A673 (cell line): ENCODE measurements at regions not wholly inside any gene's neighbourhood (a gene's known extent, or its start where the extent isn't known, plus 50 kb on each side); places are given as distances from the start of the nearest gene placed in this dataset.

Source experiments
- BruUV-seq: library from RNA; stranded (reverse); fragments of 400-500 nt; replicated peaks from 2 replicates; lab custom pipeline; 2021; lab: Mats Ljungman, UMichigan
- CTCF ChIA-PET: fragments of 300-600 bp; sonication (Branson Sonifier 250); formaldehyde crosslinking; loops from one replicate; lab custom pipeline; 2022; ENCODE audit warnings: antibody characterized with exemption; lab: Charles Lee
- POLR2A ChIA-PET: fragments of 300-600 bp; sonication (Branson Sonifier 250); formaldehyde crosslinking; loops from one replicate; lab custom pipeline; 2022; ENCODE audit warnings: antibody characterized with exemption; ENCODE audit not compliant: low non-redundant PET; lab: Charles Lee
- DNase-seq: peaks from one replicate; pipeline ENCODE4 v3.0.0-alpha.2; 2015; ENCODE audit warnings: low spot score
- H3K27ac ChIP-seq: fragments of 200-600 bp; sonication (generic); 2 replicates; pipeline ENCODE4 v1.5.1; 2016; ENCODE audit warnings: mixed run types, low read depth, mild to moderate bottlenecking, mixed read lengths, antibody characterized with exemption, low read length; ENCODE audit not compliant: poor library complexity, severe bottlenecking
- H3K27me3 ChIP-seq: fragments of 200-600 bp; sonication (generic); replicated peaks from 2 replicates; pipeline ENCODE4 v1.6.1; 2017; ENCODE audit warnings: mixed run types, low read depth, mild to moderate bottlenecking, mixed read lengths, antibody characterized with exemption, low read length; ENCODE audit not compliant: insufficient read depth, poor library complexity
- H3K36me3 ChIP-seq: fragments of 200-600 bp; sonication (generic); 2 replicates; pipeline ENCODE4 v1.6.1; 2016; ENCODE audit warnings: mixed run types, mild to moderate bottlenecking, mixed read lengths, antibody characterized with exemption, low read length; ENCODE audit not compliant: insufficient read depth, poor library complexity, severe bottlenecking
- H3K4me1 ChIP-seq: fragments of 200-600 bp; sonication (generic); 2 replicates; pipeline ENCODE4 v1.6.1; 2017; ENCODE audit warnings: mixed run types, mild to moderate bottlenecking, mixed read lengths, antibody characterized with exemption, low read length; ENCODE audit not compliant: insufficient read depth, poor library complexity, severe bottlenecking
- H3K4me3 ChIP-seq: fragments of 200-600 bp; sonication (generic); 2 replicates; pipeline ENCODE4 v1.5.1; 2016; ENCODE audit warnings: low read depth, mixed run types, mild to moderate bottlenecking, mixed read lengths, low read length; ENCODE audit not compliant: poor library complexity, severe bottlenecking
- H3K9me3 ChIP-seq: fragments of 200-600 bp; sonication (generic); 2 replicates; pipeline ENCODE4 v1.6.1; 2016; ENCODE audit warnings: mixed run types, low read depth, mild to moderate bottlenecking, mixed read lengths, antibody characterized with exemption, low read length; ENCODE audit not compliant: poor library complexity, severe bottlenecking
- EZH2 ChIP-seq: fragments of 200-600 bp; sonication (generic); IDR thresholded peaks from 2 replicates; pipeline ENCODE4 v1.6.1; 2017; ENCODE audit warnings: borderline replicate concordance, low read depth, mild to moderate bottlenecking, mixed read lengths, antibody characterized with exemption, low read length; ENCODE audit not compliant: poor library complexity, severe bottlenecking
- intact Hi-C: fragments of 100-400 bp; cut with micrococcal nuclease; formaldehyde crosslinking; loops from one replicate; pipeline ENCODE4 v1.10.0; 2022; ENCODE audit not compliant: unreplicated experiment
- TF ChIP-seq, protein P1 (sequence below): fragments of 300-800, 200-600 bp; sonication (generic); conservative IDR thresholded peaks from 2 replicates; pipeline ENCODE4 v1.5.1; 2017; ENCODE audit warnings: low read depth, mild to moderate bottlenecking, antibody characterized with exemption, low read length, moderate library complexity, mixed read lengths

- H3K27ac ChIP-seq, result no peak overlapping the region
- H3K4me3 ChIP-seq, result no peak overlapping the region
- no peaks in the 10 kb centered on the region for H3K36me3 ChIP-seq
- intact Hi-C loops, result no loop called here
- BruUV-seq, result no TSS peak
- TF ChIP-seq, protein P1, sequence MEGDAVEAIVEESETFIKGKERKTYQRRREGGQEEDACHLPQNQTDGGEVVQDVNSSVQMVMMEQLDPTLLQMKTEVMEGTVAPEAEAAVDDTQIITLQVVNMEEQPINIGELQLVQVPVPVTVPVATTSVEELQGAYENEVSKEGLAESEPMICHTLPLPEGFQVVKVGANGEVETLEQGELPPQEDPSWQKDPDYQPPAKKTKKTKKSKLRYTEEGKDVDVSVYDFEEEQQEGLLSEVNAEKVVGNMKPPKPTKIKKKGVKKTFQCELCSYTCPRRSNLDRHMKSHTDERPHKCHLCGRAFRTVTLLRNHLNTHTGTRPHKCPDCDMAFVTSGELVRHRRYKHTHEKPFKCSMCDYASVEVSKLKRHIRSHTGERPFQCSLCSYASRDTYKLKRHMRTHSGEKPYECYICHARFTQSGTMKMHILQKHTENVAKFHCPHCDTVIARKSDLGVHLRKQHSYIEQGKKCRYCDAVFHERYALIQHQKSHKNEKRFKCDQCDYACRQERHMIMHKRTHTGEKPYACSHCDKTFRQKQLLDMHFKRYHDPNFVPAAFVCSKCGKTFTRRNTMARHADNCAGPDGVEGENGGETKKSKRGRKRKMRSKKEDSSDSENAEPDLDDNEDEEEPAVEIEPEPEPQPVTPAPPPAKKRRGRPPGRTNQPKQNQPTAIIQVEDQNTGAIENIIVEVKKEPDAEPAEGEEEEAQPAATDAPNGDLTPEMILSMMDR, result no peak
- no peak for TF ChIP-seq EZH2
- H3K4me1 ChIP-seq, result no peaks in the 10 kb centered on the region
- POLR2A ChIA-PET, result no interaction called here
- no peak for DNase-seq
- H3K27me3 ChIP-seq, result no peaks in the 10 kb centered on the region
- no peaks in the 10 kb centered on the region for H3K9me3 ChIP-seq
- CTCF ChIA-PET, result no interaction called here
Observed at GRCh38 chr13:38618336-38618735, 68.5 kb upstream of the FREM2 start.

DNA sequence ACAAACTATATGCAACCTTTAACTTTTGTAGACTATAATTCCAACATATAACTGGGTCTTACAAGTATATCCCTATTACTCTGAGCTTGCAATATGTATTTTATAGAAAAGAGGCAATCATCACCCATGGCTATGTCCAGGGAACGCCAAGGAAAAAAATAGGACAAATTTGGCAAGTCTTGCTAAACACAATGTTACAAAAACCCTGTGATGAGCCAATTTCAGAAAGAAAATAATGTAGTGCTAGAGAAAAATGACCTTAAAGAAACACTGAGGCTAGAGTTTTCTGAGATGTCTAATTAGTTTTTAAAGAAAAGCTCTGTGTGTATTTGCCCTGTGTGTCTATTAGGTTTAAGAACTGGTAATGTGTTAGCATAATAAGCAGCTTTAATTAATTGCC is 68.0 kb upstream of the FREM2 start:
- no peak for DNase-seq
- Histone ChIP-seq H3K4me1 (no peaks in the 10 kb centered on the region), H3K4me3 (no peak overlapping the region), H3K27ac (no peak overlapping the region), H3K27me3 (no peaks in the 10 kb centered on the region), H3K36me3 (no peaks in the 10 kb centered on the region), H3K9me3 (no peaks in the 10 kb centered on the region)
- TF ChIP-seq, protein P1, result no peak
- TF ChIP-seq EZH2, result no peak
- intact Hi-C loops, result no loop called here
- ChIA-PET POLR2A (no interaction called here), CTCF (no interaction called here)
- BruUV-seq, result no TSS peak

GRCh38 chr13:38620876-38621275 is 66.0 kb upstream of the FREM2 start:
- POLR2A ChIA-PET, result no interaction called here
- CTCF ChIA-PET, result no interaction called here
- TF ChIP-seq, protein P1, result no peak
- no peak for TF ChIP-seq EZH2
- H3K4me1 ChIP-seq, result no peaks in the 10 kb centered on the region
- intact Hi-C loops, result no loop called here
- no peak for DNase-seq
- H3K36me3 ChIP-seq, result no peaks in the 10 kb centered on the region
- no peak overlapping the region for H3K27ac ChIP-seq
- H3K4me3 ChIP-seq, result no peak overlapping the region
- no TSS peak for BruUV-seq
- no peaks in the 10 kb centered on the region for H3K9me3 ChIP-seq
- H3K27me3 ChIP-seq, result no peaks in the 10 kb centered on the region
